GM21786 (cell line): ENCODE measurements at regions not wholly inside any gene's neighbourhood (a gene's known extent, or its start where the extent isn't known, plus 50 kb on each side); places are given as distances from the start of the nearest gene placed in this dataset.
"Not testable (repeated sequence)": the region's sequence is repeated elsewhere in the genome, so short reads cannot be mapped to it uniquely, and the experiment has no call there.

Source experiments
- ATAC-seq: cut with Tn5 transposase; IDR thresholded peaks from one replicate; pipeline ENCODE4 v1.9.1; 2021; ENCODE audit not compliant: unreplicated experiment

DNA sequence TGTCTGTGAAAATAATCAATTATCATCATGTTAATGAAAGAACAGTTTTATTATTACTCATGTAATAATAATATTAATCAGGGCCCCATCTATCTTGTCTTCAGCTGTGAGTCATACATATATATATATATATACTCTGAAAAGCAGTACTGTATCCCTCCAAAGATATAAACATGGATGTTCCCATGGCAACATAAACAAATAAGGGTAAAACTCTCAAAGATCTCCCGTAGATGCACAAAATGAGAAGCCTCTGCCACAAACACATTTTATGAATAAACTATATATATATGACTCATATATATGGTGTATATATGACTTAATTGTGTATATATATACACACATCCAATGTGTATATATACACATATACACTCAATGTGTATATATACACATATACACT lies 163.8 kb upstream of the ARHGEF26 start:
- ATAC-seq = no peak

DNA sequence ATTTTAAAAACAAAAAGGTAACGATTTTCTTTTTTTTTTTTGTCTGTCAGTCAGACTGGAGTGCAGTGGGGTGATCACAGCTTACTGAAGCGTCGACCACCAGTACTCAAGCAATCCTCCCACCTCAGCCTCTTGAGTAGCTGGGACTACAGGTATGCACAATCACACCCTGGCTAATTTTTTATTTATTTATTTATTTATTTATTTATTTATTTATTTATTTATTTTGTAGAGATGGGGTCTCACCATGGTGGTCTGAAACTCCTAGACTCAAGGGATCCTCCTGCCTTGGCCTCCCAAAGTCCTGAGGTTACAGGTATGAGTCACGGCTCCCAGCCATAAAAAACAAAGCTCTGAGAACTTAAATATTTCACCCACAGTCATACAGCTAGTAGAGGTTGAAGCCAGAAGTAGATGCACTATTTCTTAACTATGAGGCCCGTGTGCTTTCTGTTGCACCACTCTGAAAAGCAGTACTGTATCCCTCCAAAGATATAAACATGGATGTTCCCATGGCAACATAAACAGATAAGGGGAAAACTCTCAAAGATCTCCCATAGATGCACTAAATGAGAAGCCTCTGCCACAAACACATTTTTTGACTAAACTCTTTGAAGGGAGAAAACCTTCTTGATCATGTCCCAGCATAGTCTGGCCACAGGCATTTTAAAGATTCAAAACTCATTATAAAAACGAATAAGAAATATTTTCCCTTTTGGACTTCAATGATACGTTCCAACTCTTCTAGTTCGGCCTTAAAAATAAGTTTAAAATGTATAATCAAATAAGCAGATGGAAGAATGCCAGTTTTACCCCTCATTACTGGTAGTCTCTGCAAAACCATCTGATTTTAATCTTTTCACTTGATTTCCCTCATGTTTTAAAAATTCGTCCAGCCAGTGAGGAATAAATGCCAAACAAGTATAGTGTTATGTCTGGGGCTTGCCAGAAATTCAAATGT lies 162.3 kb upstream of the ARHGEF26 start:
- no peak for ATAC-seq

DNA sequence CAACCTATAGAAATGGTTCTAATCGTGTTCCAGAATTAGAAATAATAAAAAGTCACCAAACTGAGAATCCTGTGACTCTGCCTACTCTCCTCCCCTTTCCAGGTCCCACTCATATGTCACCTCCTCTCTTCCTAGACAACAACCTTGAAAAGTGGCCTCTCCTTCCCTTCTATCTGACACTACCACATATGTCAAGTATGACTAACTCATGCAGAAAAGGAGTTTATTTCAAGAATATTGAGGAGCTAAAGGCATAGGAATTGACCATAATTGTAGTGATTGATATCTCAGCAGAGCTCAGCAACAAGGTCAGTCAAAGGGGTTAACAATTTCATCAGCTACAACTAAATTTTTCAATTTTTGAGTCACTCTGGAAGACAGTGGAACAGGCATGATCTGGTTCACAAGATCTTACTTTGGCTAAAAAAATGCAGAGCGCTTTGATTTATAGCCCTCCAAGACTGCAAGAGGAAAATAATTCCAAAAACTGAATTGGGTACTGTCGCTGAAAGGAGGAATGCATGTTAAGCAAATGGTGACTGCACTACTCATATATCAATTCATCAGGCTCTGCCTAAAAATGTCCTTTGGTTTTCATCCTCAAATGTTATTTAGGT lies 160.6 kb upstream of the ARHGEF26 start:
- no peak for ATAC-seq

DNA sequence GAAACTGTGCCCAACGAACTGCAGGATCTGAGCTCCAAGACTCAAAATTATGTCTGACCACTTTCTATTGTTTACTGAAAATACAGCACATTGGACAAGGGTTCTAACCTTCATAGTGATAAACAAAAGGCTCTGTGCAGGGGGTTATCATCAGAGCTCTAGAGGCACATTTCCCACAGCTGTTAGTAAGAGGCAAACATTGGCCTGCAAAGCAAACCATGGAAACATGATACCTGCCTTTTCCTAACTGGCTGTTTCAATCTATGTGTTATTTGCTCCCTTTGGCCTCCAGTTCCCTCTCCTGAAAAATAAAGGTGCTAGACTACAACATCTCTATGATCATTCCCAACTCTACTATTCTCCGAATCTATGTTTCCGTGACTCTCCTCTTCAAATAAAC lies 159.7 kb upstream of the ARHGEF26 start:
- ATAC-seq = no peak

DNA sequence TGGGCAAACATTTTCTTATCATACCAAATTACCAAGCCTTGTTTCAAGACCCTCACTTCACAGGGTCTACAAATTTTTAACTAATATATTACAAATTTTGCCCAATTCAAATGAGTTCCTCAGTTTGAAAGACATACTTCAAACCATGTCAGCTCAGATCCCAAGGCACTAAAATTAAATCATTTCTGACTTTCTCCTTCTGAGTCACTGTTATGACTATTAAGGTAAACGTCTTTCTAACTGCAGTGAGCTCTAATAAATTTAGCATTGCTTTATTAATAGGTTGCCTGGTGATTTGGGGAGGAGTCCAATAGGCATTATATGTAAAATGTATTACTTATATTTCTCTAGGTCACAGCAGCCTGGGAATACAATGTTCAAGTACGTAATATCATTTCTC lies 158.2 kb upstream of the ARHGEF26 start:
- ATAC-seq = no peak

DNA sequence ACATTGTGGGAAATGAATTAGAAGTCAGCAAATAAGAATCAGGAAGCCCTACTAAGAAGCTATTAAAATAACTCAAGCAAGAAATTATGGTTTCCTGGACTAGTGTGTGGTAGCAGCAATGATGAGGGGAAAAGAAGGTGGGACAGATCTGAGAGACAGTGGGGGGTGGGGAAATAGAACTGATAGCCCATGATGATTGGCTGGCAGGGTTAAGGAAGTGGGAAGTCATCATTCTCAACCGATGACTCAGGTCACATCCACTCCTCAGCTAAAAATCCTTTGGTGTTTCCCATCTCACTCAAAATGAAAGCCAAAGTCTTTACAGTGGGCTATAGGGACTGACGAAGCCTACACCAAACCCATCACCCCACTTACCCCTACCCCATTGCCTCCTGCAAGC lies 153.9 kb upstream of the ARHGEF26 start:
- ATAC-seq = no peak

DNA sequence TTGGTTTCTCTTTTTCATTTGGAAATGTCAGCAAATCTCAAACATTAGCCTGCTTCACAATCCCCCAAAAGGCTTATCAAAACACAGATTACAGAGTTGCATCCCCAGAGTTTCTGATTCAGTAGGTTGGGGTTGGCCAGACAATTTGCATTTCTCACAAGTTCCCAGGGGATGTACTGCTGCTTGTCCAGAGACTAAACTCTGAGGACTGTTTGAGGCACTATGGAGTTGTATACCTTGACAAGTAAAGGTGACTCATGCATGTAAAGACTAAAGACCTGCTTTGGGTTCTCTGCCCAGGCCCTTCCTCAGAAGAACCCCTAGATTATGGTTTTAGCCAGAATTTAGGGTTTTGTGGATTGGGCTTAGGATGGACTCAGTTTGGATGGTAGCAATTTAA lies 151.1 kb upstream of the ARHGEF26 start:
- ATAC-seq = peak; percentile 35

DNA sequence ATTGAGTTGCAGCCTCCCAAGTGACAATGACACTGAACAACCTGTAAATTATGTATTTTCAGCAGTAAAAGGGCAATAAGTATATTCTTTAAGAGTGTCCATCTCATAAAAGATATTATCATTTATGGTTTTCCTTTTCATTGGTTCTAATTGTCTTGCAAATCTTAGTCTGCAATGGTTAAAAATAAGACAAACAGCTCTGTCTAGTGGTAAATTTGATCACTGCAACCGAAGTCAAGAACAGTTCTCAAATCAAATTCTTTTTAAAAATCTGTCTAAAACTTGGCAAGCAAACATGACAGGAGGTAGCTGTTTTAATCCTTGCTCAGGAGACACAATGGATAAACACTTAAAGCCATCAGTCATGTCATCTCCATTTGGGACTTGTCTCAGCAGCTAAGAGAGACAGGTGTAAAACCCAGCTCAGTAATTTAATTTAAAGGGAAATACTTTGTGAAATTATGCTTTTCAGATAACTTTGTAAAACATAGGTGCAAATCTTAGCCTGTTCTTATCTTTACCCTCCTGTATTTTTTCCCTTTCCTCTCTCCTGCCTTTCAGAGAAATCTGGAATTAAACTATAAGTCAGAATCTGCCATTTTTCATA lies 150.3 kb upstream of the ARHGEF26 start:
- no peak for ATAC-seq

DNA sequence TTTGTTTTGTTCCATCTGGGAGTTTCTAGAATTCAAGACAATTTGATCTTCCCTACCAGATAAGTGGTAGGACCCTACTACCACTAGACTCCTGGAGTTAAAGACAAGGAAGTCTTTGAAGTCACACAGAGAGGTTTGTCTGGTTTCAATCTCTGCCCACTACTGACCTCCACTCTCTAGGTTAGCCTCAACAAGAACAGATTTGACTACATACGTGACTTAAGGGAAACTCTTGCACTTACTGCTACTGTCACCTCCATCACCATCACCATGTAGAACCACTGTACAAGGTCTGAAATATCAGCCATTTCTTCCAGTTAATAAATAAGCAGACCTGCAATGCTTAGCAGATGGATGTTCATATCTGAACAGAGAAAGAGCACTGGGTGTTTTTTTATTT lies 148.3 kb upstream of the ARHGEF26 start:
- ATAC-seq = peak; percentile 42

DNA sequence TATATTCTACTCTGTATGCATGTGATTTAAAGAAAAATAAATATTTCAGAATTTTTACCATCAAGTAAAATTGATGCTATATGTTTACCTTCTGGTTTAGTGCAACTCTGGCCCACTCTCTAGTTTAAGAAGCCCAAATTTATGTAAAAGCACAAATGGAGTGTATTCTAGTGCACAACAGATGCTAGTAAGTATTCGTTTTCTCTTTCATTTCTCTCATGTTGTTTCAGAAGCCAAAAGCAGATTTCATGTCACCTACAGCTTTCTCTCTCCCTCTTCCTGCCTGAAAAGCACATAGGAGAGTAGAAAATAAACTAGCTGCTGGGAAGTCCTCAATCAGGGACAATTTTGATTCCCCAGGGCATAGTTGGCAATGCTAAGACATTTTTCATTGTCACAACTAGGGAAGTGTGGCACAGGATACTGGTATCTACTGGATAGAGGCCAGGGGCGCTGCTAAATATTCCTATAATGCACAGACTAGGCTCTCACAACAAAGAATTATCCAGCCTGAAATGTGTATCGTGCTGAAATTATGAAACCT lies 147.4 kb upstream of the ARHGEF26 start:
- peak; percentile 60 for ATAC-seq

DNA sequence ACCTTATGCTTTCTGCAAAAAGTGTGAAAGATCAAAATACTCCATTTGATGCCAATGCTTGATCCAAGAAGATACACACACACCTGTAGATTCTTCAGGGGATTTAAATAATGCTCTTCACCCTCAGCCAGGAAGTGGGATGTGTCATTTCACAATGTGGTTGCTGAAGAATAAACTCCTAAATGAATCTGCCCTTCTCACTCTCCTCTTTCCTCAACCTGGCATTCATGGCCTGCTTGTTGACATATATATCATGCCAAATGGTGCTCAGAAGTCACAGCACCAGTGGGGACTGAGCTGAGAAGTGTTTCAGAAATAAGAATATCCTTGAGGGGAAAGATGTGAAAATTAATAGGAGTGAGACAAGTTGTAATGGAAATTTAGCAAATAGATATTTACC lies 146.6 kb upstream of the ARHGEF26 start:
- no peak for ATAC-seq

DNA sequence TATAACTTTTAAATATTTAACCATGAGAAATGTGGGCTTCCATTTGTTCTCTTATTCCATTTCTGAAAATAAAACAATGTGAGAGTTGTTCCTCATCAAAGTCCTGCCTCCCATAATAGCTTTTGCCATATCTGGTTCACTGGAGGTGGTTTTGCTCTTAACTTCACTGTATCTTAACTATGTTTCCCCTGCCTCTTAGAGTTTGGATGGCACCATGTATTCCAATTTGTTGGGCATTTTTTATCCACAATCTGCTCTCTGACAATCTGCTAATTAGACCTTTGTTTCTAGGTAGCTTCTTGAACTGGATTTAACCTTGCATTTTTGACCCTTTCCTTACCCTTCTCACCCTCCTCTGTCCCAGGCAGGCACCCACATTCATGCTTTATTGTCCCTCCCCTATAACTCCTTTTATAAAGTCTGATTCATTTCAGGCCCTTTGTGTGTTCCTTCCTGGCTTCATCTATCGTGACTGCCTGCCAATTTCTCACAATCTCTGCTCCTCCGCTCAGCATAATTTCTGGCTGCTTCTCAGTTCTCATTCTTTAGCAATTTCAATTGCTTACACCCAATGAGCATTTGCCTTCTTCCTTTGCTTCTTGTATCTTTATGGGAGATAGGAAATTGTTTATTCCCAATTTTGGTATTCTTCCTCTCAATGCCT lies 144.2 kb upstream of the ARHGEF26 start:
- ATAC-seq = no peak

DNA sequence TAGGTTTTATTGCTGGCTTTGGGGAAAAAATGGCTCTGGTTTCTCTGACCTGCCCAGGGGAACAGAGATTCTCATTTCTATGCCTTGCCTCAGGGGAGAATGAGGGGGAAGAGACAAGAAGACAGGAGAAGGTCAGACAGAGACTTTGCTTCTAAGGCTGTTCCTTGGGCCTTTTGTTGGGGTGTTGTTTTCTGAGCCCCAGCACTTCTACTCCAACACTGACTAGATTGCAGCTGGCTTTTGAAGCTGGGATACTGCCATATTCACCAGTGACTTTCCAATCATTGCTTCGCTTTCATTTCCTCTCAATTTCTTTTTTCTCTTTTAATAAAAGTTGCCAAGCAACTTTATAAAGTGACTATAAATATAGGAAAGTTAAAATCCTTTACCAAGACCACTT lies 143.2 kb upstream of the ARHGEF26 start:
- ATAC-seq = no peak

DNA sequence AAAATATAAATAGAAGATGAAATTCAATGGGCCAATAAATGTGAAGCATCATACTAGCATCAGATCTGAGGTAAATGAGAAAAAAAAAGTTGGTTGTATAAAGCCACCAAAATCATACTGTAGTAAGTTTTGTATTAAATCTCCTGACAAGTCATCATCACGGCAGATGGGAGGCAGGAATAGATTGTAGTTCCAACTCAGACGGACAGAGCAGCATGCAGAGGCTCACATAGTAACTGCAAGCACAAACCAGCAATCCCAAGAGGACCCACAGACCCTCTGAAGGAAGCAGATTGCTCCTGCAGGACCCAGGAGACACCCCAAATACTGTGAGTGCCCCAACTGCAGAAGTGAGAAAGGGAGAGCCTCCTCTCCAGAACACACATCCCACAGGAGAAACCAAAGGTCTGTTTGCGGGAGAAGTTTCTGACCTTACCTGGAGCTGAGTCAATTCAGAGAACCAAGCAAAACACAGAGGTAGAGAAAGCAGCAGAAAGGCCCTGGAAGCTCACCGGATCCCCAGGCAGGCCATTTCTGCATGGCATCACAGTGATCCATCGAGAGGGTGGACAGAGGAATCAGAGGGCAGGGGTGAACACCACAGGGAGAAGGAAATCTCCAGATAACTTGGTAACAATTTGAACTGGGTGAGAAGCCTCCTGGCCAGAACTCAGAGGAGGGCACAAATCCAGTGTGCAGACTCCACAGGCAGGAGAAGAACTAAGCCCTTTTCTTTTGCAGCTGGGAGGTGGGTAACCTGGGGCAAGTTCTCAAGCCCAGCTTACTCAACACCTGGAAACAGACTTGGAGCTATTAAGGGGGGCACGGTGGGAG lies 141.6 kb upstream of the ARHGEF26 start:
- ATAC-seq = no peak

DNA sequence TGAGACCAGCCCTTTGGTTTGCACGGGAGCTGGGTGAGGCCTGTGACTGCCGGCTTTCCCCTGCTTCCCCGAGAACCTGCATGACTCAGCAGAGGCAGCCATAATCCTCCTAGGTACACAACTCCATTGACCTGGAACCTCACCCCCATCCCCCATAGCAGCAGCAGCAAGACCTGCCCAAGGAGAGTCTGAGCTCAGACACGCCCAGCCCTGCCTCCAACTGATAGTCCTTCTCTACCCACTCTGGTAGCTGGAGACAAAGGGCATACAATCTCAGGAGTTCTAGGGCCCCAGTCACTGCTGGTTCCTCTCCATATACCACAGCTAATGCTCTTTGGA lies 141.0 kb upstream of the ARHGEF26 start:
- no peak for ATAC-seq

DNA sequence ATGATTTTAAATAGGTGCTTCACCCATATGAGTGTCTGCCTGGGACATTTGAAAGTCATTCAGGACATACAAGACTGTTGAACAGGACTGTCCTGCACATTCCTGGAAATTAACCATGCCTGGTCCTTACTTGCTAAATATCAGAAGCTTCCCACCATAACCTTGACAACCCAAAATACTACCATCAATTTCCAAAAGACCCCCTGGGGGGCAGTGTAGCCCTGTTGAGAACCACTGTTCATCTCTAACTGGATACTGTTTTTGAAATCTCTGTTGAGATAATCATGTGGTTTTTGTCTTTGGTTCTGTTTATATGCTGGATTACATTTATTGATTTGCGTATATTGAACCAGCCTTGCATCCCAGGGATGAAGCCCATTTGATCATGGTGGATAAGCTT lies 123.8 kb upstream of the ARHGEF26 start:
- not testable (repeated sequence) for ATAC-seq

DNA sequence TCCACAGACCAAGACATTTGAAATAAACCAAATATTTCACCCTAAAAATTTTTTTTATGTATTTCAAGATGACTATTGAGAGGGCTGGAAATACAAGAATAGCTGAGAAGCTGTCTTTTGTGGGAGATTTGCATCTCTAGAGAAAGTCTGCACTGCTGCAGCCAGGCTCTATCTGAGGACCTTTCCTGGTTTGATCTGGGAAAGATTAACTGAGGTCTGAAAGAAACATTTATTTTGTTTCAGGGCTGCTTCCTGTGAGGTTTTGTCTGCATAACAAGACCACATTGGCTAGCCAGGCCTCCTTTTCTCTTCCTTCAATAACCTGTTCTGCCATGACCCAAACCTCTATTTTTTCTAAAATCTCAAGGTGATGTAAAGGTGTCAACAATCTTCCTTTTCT lies 117.5 kb upstream of the ARHGEF26 start:
- ATAC-seq = no peak

DNA sequence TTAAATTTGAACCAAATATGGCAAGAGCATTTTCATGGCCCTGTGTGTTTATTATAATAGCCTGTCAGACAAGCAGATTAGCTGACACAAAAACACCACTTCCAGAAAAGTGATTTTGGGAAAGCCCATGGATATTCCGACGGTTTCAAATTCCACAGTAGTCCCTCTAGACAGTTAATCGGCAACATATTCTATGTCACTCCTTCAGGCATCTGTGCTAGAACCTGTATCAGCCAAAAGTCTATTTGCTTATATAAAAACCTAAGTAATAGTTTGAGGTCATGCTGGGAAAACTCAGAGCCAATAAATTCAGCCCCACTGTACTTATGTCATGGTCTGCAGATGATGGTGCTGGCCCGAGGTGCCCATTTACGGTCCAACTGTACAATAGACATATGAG lies 110.2 kb upstream of the ARHGEF26 start:
- ATAC-seq = no peak

DNA sequence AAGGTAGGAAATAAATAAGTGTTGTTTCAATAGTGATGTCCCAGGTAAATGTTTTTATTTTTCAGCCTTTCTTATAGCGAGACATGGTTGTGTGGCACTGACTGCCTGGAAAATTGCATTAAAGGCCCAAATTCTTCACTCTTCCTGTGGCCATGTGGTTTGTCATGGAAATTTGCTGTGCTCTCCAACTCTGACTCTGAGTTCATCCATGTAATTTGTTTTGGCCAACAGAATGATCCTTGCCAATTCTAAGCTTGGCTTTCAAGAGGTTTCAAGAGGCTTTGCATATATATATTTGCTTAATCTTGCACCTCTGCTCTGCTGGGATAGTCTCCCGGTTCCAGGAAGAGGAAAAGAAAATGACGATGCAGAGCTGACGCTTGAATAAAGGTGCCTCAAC lies 107.5 kb upstream of the ARHGEF26 start:
- ATAC-seq = no peak

DNA sequence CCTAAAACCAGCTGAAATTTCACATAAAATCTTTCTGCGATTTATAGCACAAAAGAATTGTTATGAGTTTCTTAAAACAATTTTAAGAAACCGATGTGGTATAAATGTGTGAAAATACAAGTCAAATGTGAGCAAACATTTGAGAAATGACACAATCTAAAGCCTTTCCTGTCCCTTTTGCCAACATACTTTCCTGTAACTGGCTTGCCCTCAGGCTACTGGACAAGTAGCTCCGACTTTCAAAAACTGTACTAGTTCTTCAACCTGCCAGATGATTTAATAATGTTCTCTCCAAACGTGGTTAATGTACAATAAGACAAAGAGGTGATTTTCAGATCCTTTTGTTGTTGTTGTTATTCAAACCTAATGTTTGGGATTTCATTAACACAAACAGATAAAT lies 105.9 kb upstream of the ARHGEF26 start:
- no peak for ATAC-seq
